OCI-LY1 (cell line): ENCODE measurements at regions not wholly inside any gene's neighbourhood (a gene's known extent, or its start where the extent isn't known, plus 50 kb on each side); places are given as distances from the start of the nearest gene placed in this dataset.

Experiments
- H2AFZ ChIP-seq: fragments of 200-600 bp; sonication (generic), shearing (Covaris generic); 2 replicates; pipeline ENCODE4 v1.6.0; 2014; ENCODE audit warnings: antibody characterized with exemption, mild to moderate bottlenecking, low read length
- H3F3A ChIP-seq: fragments of 200-600 bp; sonication (generic), shearing (Covaris generic); 2 replicates; pipeline ENCODE4 v1.6.0; 2014; ENCODE audit warnings: mild to moderate bottlenecking, antibody characterized with exemption, low read length, moderate library complexity; ENCODE audit not compliant: insufficient read depth
- H3K27ac ChIP-seq: fragments of 200-600 bp; sonication (generic); 2 replicates; pipeline ENCODE4 v1.5.1; 2014; ENCODE audit warnings: low read length, mixed run types, mild to moderate bottlenecking, low read depth; ENCODE audit not compliant: poor library complexity, severe bottlenecking
- H3K27me3 ChIP-seq: fragments of 200-600 bp; sonication (generic); 2 replicates; pipeline ENCODE4 v1.6.0; 2014; ENCODE audit warnings: antibody characterized with exemption, mild to moderate bottlenecking, low read length, moderate library complexity; ENCODE audit not compliant: insufficient read depth
- H3K36me3 ChIP-seq: fragments of 200-600 bp; sonication (generic); 2 replicates; pipeline ENCODE4 v1.6.1; 2014; ENCODE audit warnings: mild to moderate bottlenecking, antibody characterized with exemption, low read length, moderate library complexity, mixed read lengths; ENCODE audit not compliant: insufficient read depth
- H3K4me1 ChIP-seq: fragments of 200-600 bp; sonication (generic); 2 replicates; pipeline ENCODE4 v1.5.1; 2014; ENCODE audit warnings: mild to moderate bottlenecking, low read length, moderate library complexity; ENCODE audit not compliant: insufficient read depth, severe bottlenecking
- H3K4me2 ChIP-seq: fragments of 200-600 bp; sonication (generic), shearing (Covaris generic); 2 replicates; pipeline ENCODE4 v1.6.1; 2014; ENCODE audit warnings: low read length
- H3K4me3 ChIP-seq: fragments of 200-600 bp; sonication (generic); 2 replicates; pipeline ENCODE4 v1.5.1; 2014; ENCODE audit warnings: low read length, low read depth, mild to moderate bottlenecking, mixed read lengths; ENCODE audit not compliant: poor library complexity, severe bottlenecking
- H3K79me2 ChIP-seq: fragments of 200-600 bp; shearing (Covaris generic); 2 replicates; pipeline ENCODE4 v1.6.1; 2016; ENCODE audit warnings: mixed run types, low read length, mixed read lengths; ENCODE audit not compliant: insufficient read depth
- H3K9ac ChIP-seq: fragments of 200-600 bp; sonication (generic), shearing (Covaris generic); 2 replicates; pipeline ENCODE4 v1.6.1; 2014; ENCODE audit warnings: mild to moderate bottlenecking, low read length, mixed read lengths
- H3K9me2 ChIP-seq: fragments of 200-600 bp; sonication (generic), shearing (Covaris generic); 2 replicates; pipeline ENCODE4 v1.6.1; 2014; ENCODE audit warnings: low read depth, mild to moderate bottlenecking, low read length, mixed read lengths
- H3K9me3 ChIP-seq: fragments of 200-600 bp; shearing (Covaris generic); 2 replicates; pipeline ENCODE4 v1.6.1; 2014; ENCODE audit warnings: low read length, mixed read lengths
- H4K20me1 ChIP-seq: fragments of 200-600 bp; sonication (generic), shearing (Covaris generic); 2 replicates; pipeline ENCODE4 v1.6.0; 2016; ENCODE audit warnings: mild to moderate bottlenecking, low read length; ENCODE audit not compliant: insufficient read depth
- CTCF ChIP-seq: fragments of 200-600 bp; sonication (generic), shearing (Covaris generic); IDR thresholded peaks from 2 replicates; pipeline ENCODE4 v1.5.1; 2017; ENCODE audit warnings: mild to moderate bottlenecking, antibody characterized with exemption, low read length, moderate library complexity, mixed read lengths
- EZH2 ChIP-seq: fragments of 200-600 bp; sonication (generic), shearing (Covaris generic); IDR thresholded peaks from 2 replicates; pipeline ENCODE4 v1.8.0; 2017; ENCODE audit warnings: borderline replicate concordance, mixed run types, mild to moderate bottlenecking, antibody characterized with exemption, low read length, moderate library complexity, mixed read lengths

- no peaks in the 10 kb centered on the region for H3K27me3 ChIP-seq
- H4K20me1 ChIP-seq: no peaks in the 10 kb centered on the region
- no peak overlapping the region for H3K9ac ChIP-seq
- no peak overlapping the region for H3K4me2 ChIP-seq
- TF ChIP-seq EZH2: no peak
- no peak for TF ChIP-seq CTCF
- no peak overlapping the region for H3K27ac ChIP-seq
- H3K4me1 ChIP-seq: no peaks in the 10 kb centered on the region
- no peak overlapping the region for H3K4me3 ChIP-seq
- H3K9me3 ChIP-seq: no peaks in the 10 kb centered on the region
- no peak overlapping the region for H2AFZ ChIP-seq
- no peaks in the 10 kb centered on the region for H3K79me2 ChIP-seq
- H3F3A ChIP-seq: no peaks in the 10 kb centered on the region
- H3K9me2 ChIP-seq: no peaks in the 10 kb centered on the region
- no peaks in the 10 kb centered on the region for H3K36me3 ChIP-seq
These were observed 404.7 kb downstream of the TLE4 start for GRCh38 chr9:79976257-79977073.

- H3K79me2 ChIP-seq: no peaks in the 10 kb centered on the region
- H3K9ac ChIP-seq: no peak overlapping the region
- H3K36me3 ChIP-seq: no peaks in the 10 kb centered on the region
- H3K4me3 ChIP-seq: no peak overlapping the region
- no peak overlapping the region for H3K27ac ChIP-seq
- H3K9me2 ChIP-seq: no peaks in the 10 kb centered on the region
- H3K4me1 ChIP-seq: no peaks in the 10 kb centered on the region
- no peaks in the 10 kb centered on the region for H3K9me3 ChIP-seq
- H3K27me3 ChIP-seq: no peaks in the 10 kb centered on the region
- H3F3A ChIP-seq: no peaks in the 10 kb centered on the region
- TF ChIP-seq EZH2 (no peak), CTCF (no peak)
- no peaks in the 10 kb centered on the region for H4K20me1 ChIP-seq
- H3K4me2 ChIP-seq: no peak overlapping the region
- no peak overlapping the region for H2AFZ ChIP-seq
These were observed 404.0 kb downstream of the TLE4 start for GRCh38 chr9:79975621-79976256.

DNA sequence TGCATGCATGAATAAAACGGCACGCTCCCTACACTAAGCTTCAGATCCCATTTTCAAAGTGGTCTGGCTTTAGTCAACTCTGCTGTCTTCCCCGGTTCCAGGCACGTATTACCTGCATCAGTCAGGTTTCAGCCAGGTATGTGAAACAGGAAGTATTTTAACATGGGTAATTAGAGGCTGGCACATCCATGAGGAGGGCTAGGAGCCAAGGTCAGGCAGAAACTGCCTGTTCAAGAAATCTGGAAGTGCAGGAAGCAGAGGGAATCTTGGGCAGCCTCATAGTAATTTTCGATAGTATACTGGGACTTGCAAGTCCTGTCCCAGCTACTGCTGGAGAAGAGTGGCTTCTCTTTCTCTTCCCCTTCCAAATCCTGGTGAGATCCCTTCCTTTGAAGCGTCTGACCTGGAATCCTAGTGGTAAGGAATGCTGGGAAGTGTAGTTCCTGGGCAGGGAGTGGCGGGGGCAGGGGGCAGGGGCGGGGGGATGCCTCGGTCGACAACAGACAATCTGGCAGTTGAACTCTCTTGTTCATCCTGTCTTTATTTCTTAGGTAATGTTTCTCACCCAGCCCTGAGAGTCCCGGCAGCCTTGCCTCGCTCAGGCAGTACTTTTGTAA, 403.1 kb downstream of the TLE4 start:
- no peaks in the 10 kb centered on the region for H3K79me2 ChIP-seq
- no peaks in the 10 kb centered on the region for H3K36me3 ChIP-seq
- H2AFZ ChIP-seq: no peak overlapping the region
- no peaks in the 10 kb centered on the region for H4K20me1 ChIP-seq
- H3F3A ChIP-seq: no peaks in the 10 kb centered on the region
- H3K9me2 ChIP-seq: no peaks in the 10 kb centered on the region
- H3K4me3 ChIP-seq: no peak overlapping the region
- H3K4me1 ChIP-seq: no peaks in the 10 kb centered on the region
- no peak overlapping the region for H3K27ac ChIP-seq
- TF ChIP-seq EZH2: no peak
- no peak for TF ChIP-seq CTCF
- no peaks in the 10 kb centered on the region for H3K9me3 ChIP-seq
- no peak overlapping the region for H3K4me2 ChIP-seq
- H3K9ac ChIP-seq: no peak overlapping the region
- no peaks in the 10 kb centered on the region for H3K27me3 ChIP-seq
